GF-D8 (cell line): ENCODE measurements at regions not wholly inside any gene's neighbourhood (a gene's known extent, or its start where the extent isn't known, plus 50 kb on each side); places are given as distances from the start of the nearest gene placed in this dataset.
"Not testable (repeated sequence)": the region's sequence is repeated elsewhere in the genome, so short reads cannot be mapped to it uniquely, and the experiment has no call there.

Source experiments
- DNase-seq: peaks from one replicate; lab custom pipeline; 2025; lab: John Stamatoyannopoulos, UW

DNA sequence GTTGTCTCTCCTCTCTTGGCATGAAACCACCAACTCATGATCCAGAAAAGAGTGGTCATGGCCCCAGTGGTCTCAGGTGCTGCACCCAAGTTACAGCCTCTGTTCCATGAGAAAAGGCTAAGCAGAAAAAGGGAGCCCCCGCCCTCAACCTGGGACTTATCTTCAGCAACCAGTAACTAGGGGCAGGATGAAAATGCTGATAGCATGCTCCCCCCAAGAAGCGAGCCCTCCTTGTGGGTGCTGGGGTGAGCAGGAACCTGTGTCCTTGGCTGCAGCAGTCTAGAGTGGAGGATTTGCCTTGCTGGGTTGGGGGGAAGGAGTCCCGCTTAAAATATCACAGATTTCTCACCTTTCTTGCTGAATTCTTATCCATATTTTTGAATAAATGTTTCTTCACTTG lies 490.0 kb downstream of the SUCLG1 start:
- DNase-seq, result no peak

DNA sequence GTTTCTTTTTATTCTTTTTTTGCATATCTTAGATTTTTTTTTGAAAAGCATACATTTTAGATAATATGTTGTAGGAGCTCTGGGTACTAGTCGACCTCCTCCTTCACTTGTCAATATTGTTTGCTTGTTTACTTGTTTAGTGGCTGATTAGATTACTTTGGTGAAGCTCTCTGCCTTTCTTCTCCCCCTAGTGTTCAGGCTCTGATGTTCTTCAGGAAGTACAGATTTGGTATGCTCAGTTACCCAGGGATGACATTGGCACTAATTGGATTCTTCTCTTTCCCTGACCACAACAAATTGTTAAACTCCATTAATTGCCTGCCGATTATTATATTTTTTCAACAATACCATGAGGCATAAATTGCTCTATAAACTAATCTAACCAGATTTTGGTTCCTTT lies 491.2 kb downstream of the SUCLG1 start:
- no peak for DNase-seq

DNA sequence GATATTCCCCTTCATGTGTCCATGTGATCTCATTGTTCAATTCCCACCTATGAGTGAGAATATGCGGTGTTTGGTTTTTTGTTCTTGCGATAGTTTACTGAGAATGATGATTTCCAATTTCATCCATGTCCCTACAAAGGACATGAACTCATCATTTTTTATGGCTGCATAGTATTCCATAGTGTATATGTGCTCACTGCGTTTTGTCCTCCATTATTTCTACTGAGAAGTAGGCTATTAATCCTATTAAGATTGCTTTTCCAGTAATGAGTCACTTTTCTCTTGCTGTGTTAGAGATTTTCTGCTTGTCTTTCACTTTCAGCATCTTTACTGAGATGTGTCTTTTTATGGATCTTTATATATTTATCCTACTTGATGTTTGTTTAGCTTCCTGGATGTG lies 492.1 kb downstream of the SUCLG1 start:
- not testable (repeated sequence) for DNase-seq

DNA sequence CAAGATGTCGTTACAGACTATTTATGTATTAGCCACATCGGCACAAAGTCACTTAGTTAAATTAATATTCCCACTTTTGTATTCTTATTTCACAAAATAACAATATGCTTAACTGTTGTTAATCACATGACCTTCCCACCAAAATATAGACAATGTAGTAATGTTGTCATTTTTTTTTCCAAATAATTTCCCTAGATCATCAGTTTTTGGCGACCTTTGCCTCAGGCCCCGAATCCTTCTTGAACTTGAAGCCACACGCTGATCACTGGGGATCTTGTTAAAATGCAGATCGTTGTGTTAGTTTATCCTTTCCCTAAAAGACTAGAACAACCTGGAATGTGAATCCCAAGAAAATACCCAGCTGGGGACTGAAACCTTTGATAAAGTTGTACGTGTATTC lies 497.6 kb downstream of the SUCLG1 start:
- no peak for DNase-seq

DNA sequence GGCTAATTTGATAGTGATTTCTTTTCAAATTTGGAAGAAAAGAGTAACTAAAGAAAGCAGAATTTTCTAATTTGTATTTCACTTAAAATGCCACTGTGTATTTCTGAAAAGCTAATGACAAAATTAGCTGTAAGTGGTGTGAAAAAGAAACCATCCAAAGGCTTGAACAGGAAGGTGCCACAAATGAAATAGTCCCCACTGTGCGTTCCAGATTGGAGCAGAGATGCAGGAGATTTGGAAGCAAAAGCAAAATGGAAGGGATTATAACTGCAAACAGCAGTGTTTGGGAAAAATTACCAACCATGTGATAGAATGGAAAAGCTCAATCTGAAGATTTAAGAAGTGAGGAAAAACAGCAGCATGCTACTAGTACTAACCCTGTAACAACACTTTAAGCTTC lies 498.7 kb downstream of the SUCLG1 start:
- no peak for DNase-seq

- DNase-seq, result no peak
Observed at GRCh38 chr2:83959266-83959665, 499.8 kb downstream of the SUCLG1 start.

- DNase-seq, result no peak
Observed at GRCh38 chr2:83956991-83957390, 502.1 kb downstream of the SUCLG1 start.

DNA sequence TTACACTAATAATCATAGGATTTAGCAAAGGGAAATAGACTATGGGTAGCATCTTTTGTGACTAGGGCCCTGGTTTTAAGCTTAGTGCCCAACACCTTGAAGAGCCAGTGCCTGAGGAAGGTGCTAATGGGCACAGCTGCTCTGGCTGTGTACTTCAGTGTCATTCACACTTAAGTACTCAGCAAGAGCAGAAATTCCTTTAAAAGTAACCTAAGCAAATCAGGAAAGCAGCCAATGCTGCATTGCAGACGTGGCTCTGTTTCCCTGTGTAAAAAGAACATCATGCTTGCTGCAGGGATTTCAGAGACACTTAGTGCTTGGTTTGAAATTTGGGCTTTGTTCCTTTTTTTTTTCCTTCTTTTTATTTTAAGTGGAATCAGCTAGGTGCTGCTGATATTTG lies 505.4 kb downstream of the SUCLG1 start:
- no peak for DNase-seq

DNA sequence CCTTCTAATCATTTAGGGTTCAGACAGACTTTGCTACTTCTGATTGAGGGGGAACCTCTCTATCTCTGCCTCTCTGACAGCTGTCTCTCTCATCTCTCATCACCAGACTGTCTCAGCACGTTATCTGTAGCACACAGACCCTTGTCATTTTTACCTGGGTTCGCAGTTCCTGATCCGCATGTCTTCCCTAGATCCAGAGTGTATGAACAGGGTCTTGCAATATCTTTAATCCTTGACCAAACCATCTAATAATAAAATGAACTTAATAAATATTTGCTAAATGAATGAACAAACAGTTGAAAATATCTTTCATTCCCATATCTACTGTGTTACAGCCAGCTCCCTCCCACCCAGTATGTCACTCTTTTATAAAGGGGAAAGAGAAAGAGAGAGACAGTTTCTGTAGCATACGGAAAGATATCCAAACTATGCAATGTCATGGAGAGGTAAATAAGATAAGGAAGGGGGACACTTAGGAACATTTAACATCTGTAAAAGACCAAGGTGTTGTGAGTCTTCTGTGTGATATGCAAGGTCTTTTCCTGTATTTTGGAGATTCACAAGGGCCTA lies 507.6 kb downstream of the SUCLG1 start:
- DNase-seq, result no peak

DNA sequence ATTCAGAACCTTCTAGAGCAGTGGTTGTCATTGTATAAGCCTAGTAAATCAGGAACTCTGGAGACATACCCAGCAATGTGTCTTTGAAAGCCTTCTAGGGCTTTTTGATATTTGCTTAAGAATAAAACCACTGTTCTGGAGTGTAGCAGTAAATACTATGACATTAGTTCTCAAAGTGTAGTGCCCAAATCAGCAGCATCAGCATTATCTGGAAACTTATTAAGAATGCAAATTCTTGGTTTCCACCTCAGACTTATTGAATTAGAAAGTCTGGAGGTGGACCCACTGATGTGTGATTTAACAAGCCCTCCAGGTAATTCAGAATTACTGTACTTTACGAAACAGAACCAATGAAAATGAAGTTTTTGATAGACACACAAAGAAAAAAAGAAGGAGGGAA lies 509.7 kb downstream of the SUCLG1 start:
- no peak for DNase-seq

DNA sequence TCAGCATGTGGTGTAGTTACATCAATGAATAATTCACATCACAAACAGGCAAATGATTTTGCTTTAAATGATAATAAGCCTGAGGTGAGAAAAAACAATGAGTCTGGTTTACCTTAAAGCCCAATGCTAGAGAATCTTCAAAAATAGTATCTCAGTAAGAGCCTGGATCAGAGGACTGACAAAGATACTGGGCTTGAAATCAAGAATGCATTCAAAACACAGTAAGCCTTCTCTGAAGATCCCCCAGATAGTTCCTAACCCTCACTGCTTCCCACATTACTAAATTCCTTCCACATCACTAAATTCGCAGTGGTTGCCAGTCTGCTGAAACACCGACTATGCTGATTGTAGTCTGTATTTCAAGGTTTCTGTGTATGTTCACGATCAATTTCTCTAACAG lies 514.9 kb downstream of the SUCLG1 start:
- DNase-seq, result no peak

GRCh38 chr2:83943265-83943664 lies 515.8 kb downstream of the SUCLG1 start:
- DNase-seq, result no peak

- DNase-seq, result no peak
Observed at GRCh38 chr2:83941886-83942285, 517.2 kb downstream of the SUCLG1 start.

- no peak for DNase-seq
Observed at GRCh38 chr2:83933749-83934148, 525.3 kb downstream of the SUCLG1 start.

- DNase-seq, result no peak
Observed at GRCh38 chr2:83923531-83923930, 535.5 kb downstream of the SUCLG1 start.

DNA sequence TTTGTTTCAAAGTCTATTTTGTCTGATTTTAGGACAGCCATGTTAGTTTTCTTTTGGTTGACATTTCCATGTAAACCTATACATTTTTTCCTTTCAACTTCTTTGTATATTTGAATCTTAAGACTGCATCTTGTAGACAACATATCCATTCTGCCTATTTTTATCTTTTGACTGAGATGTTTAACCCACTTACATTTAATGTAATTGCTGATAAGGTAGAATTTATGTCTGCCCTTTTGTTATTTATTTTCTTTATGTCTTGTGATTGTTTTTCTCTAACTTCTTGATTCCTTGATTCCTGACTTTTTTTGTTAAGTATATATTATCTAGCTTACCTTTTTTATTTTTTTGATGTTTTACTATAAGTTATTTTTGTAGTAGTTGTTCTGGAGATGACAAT lies 542.5 kb downstream of the SUCLG1 start:
- DNase-seq, result no peak

DNA sequence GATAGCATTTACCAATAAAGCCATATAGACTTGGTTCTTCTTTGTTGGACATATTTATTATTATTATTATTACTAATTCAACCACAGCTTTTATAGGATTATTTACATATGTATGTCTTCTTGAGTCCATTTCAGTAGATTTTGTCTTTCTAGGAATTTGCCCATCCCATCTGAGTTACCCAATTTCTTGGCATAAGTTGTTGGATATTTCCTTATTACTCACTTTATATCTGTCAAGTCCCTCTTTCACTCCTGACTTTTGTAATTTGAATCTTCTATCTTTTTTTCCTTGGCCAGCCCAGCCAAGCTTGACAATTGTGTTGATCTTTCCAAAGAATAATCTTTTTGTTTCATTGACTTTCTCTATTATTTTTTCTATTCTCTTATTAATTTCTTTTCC lies 543.7 kb downstream of the SUCLG1 start:
- no peak for DNase-seq

DNA sequence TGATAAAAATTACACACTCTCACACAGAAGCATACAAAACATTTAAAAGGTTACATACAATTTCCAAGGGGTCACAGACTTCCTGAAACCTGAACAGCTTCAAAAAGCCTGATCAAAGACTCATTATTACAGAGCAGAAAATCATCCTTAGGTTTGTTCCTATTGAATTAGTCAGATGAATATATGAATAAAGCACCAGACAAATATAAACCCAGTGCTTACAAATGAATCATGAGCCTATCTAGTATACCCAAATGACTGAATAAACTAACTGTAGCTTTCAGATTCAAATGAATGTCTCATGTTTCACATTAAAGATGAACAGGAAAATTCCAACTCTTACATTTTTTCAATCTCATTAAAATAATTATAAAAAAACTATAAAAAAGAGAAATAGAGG lies 550.3 kb downstream of the SUCLG1 start:
- no peak for DNase-seq

DNA sequence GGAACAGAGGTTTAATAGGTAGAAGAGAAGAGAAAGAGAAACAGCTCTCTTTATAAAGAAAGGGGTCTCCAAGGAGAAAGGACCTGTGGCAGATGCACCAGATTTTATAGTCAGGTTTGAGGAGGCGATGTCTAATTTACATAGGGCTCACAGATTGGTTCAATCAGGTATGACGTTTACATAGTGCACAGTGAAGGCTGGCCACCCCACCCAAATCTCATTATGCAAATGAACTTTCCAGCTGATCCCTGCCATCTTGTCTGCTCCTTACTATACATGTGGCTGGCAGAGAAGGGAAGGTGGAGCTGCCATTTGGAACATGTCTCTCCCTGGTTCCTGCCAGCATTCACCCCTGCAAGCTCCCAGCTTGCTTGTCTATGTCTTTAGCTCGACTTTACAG lies 557.8 kb downstream of the SUCLG1 start:
- DNase-seq, result no peak

GRCh38 chr2:83900862-83901261 lies 558.2 kb downstream of the SUCLG1 start:
- DNase-seq, result no peak

- DNase-seq, result no peak
Observed at GRCh38 chr2:83899271-83899670, 559.8 kb downstream of the SUCLG1 start.

GRCh38 chr2:83894976-83895375 lies 564.1 kb downstream of the SUCLG1 start:
- no peak for DNase-seq

GRCh38 chr2:83887757-83888156 lies 571.3 kb downstream of the SUCLG1 start:
- no peak for DNase-seq

- no peak for DNase-seq
Observed at GRCh38 chr2:83879127-83879526, 580.0 kb downstream of the SUCLG1 start.

DNA sequence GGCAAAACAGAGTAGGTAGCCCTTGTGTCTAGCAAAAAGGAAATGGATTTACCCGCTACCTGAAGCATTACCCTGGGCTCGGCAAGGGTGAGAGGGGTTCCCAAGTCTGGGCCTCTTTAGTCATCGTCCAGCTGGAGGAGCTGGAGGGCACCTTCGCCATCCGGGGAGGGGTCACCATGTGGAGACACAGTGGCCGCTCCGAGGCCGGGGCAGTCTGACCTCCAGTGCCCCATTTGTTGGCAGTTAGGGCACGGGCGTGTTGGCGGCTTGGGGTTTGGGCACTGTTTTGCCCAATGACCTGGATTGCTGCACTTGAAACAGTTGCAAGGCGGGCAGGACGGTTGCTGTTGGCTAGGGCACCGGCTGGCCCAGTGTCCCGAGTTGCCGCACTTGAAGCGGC lies 581.8 kb downstream of the SUCLG1 start:
- DNase-seq, result not testable (repeated sequence)
